ACHN (cell line): ENCODE measurements at regions not wholly inside any gene's neighbourhood (a gene's known extent, or its start where the extent isn't known, plus 50 kb on each side); places are given as distances from the start of the nearest gene placed in this dataset.
"Not testable (repeated sequence)": the region's sequence is repeated elsewhere in the genome, so short reads cannot be mapped to it uniquely, and the experiment has no call there.

Experiments
- DNase-seq: peaks from one replicate; pipeline ENCODE4 v3.0.0-alpha.2; 2015
- in situ Hi-C: cut with HindIII; loops from 2 replicates; pipeline ENCODE4 v1.10.0; 2017; ENCODE audit warnings: low sequenced_read_pairs, low pct_ligation_motif_present, low pct_unique_long_range_greater_than_20kb

- no peak for DNase-seq
- in situ Hi-C loops = no loop called here
Observed at GRCh38 chr6:82419132-82419581, 55.5 kb downstream of the TPBG start.

- no peak for DNase-seq
- in situ Hi-C loops = no loop called here
Observed at GRCh38 chr6:82419859-82420258, 56.2 kb downstream of the TPBG start.

- DNase-seq = no peak
- in situ Hi-C loops = no loop called here
Observed at GRCh38 chr6:82430611-82431010, 67.0 kb downstream of the TPBG start.

DNA sequence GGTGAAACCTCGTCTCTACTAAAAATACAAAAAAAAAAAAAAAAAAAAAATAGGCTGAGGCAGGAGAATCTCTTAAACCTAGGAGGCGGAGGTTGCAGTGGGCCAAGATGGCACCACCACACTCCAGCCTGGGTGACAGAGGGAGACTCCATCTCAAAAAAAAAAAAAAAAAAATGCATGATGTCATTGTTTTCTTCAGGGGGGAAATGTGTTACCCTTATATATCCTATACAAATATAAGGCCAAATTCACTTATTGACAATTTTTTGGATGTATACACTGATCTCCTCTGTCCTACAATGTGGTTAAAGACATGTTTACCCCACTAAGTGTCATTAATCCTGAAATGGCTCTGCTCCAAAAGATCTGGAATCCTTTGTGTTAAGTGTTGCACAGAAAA lies 73.1 kb downstream of the TPBG start:
- DNase-seq = no peak
- in situ Hi-C loops = no loop called here

GRCh38 chr6:82437701-82438100 lies 74.1 kb downstream of the TPBG start:
- in situ Hi-C loops = no loop called here
- no peak for DNase-seq

GRCh38 chr6:82441047-82441855 lies 77.6 kb downstream of the TPBG start:
- no peak for DNase-seq
- in situ Hi-C loops = no loop called here

DNA sequence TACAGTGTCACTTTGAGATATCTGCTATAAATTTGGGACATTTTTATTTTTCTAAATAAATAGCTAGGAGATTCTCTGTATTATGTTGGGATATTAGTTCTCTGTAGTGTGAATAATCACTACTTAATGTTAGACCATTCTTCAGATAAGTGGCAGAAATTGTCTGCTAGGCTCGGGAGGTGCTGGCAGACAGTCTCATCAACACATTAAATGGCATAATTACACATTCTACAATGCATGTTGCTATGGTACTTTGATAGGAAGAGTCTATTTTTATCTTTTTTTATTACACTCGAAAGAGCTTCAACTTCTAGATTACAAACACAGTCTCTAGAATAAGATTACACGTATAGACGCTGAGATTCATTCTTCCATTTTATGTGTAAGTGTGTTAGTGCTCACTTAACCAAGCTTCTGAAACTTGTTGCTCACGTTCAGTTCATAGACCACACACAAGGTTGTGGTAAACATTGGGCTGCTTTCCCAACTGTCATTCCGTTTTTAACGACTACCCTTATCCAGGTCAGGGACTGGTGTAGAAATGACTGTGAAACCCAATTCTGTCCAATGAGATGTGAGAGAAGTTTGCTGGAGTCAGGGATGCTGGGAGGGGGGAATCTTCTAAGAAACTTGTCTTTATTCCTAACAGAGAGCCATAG lies 78.6 kb downstream of the TPBG start:
- in situ Hi-C loops = no loop called here
- no peak for DNase-seq

DNA sequence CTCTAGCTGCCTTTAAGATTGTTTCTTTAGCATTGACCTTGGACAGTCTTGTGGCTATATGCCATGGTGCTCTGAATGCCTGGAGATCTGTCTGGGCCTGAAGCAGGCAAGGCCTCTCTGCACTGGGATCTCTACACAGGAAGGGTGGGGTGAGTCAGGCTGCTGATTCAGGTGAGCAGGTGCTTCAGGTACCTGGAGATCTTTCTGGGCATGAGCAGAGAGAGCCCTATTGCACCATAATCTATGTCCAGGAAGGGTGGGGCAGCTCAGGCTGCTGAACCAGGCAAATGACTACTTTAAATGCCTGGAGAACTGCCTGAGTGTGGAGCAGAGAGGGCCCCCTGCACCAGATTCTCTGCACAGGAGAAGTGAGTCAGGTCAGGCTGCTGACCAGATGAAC lies 94.5 kb downstream of the TPBG start:
- no peak for DNase-seq
- in situ Hi-C loops = no loop called here

DNA sequence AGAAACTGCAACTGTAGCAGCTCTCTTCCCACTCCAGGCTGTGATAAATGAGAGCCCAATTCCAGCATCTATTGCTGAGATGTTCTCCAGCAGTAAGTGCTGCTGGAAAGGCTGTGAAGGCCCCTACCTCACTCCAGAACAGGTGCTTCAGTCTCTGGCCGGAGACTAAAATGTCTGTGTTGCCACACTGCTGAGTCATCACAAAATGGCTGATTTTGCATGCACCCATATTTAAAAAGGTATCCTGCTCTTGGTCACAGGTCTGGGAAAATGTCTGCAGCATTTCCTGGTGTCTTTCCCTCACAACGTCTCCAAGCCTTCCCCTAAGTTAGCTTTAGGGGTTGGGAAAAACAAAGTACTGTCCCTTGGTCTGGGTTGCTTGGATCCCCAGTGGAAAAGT lies 95.1 kb downstream of the TPBG start:
- in situ Hi-C loops = no loop called here
- no peak for DNase-seq

GRCh38 chr6:82461536-82461935 lies 97.9 kb downstream of the TPBG start:
- no peak for DNase-seq
- in situ Hi-C loops = no loop called here

GRCh38 chr6:82467338-82467737 lies 103.7 kb downstream of the TPBG start:
- no peak for DNase-seq
- in situ Hi-C loops = no loop called here

DNA sequence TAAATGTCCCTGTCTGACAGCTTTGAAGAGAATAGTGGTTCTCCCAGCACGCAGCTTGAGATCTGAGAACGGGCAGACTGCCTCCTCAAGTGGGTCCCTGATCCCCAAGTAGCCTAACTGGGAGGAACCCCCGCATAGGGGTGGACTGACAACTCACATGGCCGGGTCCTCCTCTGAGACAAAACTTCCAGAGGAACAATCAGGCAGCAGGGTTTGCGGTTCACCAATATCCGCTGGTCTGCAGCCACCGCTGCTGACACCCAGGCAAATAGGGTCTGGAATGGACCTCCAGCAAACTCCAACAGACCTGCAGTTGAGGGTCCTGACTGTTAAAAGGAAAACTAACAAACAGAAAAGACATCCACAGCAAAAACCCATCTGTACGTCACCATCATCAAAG lies 106.5 kb downstream of the TPBG start:
- DNase-seq, in situ Hi-C loops: not testable (repeated sequence)

DNA sequence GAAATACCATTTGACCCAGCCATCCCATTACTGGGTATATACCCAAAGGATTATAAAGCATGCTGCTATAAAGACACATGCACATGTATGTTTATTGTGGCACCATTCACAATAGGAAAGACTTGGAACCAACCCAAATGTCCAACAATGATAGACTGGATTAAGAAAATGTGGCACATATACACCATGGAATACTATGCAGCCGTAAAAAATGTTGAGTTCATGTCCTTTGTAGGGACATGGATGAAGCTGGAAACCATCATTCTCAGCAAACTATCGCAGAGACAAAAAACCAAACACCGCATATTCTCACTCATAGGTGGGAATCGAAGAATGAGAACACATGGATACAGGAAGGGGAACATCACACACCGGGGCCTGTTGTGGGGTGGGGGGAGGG lies 111.5 kb downstream of the TPBG start:
- in situ Hi-C loops, DNase-seq: not testable (repeated sequence)

GRCh38 chr6:82484001-82484400 lies 120.4 kb downstream of the TPBG start:
- DNase-seq = no peak
- in situ Hi-C loops = no loop called here

DNA sequence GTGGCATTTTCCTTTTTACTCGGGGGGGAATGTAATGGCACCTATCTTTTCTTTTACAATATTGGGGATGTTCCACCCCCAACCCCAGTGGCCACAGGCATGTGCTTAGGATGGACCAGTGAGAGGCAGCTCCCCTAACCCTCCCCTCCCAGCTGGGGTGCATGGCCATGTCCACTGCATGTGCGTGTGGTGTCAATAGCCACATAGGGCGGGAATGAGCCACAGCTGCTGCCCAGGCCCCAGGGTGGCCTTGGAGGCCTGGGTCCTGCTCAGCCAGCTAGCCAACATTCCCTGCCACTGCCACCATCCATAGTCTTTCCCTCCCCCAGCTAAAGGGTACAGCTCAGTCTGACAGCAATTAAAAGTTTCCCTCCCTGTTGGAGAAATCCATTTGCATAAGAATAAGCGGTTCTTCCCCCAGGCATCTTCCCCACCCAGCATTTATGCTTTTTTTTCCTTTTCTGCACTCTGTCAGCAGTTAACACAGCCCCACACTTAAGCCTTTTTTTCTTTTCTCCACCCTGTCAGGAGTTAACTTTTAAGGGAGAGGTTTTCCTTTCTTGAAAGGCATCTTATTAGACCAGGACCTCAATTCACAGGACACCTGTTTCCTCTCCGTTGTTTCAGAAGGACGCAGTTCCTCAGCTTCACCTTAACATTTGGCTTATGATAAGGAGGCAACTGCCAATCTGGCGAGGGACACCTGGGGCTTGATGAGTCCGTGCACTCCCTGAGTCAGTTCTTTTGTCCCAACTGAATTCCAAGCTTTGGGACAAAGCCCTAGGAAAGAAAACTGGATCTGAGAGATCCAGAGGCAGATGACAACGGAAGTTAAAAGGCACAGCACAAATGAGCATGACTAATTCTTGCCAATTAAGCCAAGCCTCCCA lies 121.4 kb downstream of the TPBG start:
- in situ Hi-C loops = no loop called here

DNA sequence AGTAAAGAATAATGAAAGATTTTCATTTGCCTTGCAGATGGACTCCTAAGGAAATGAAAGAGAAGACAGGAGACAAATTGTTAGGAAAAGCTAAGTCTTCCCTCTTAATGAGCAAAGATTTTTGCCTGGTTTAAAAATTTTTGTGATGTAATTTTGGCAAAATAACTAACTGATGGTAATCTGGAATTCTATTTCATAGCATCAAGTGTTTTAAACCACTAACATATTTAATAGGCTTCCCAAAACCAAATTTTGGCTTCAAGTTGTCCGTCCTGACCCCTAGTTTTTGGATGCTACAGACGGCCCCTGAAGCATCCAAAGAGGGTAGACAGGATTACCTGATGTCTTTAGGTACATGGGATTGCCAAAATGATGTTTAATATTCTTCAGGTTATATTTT lies 124.3 kb downstream of the TPBG start:
- in situ Hi-C loops = no loop called here
- DNase-seq = no peak

More for the DNA sequence above, 121.4 kb downstream of the TPBG start:
- DNase-seq = no peak

GRCh38 chr6:82488403-82488802 lies 124.8 kb downstream of the TPBG start:
- in situ Hi-C loops = no loop called here
- no peak for DNase-seq

GRCh38 chr6:82492134-82492533 lies 128.5 kb downstream of the TPBG start:
- no peak for DNase-seq
- in situ Hi-C loops = no loop called here

GRCh38 chr6:82493467-82493866 lies 129.8 kb downstream of the TPBG start:
- in situ Hi-C loops = no loop called here
- no peak for DNase-seq
